ENCODE measurements at regions not wholly inside any gene's neighbourhood (a gene's known extent, or its start where the extent isn't known, plus 50 kb on each side); places are given as distances from the start of the nearest gene placed in this dataset.

DNA sequence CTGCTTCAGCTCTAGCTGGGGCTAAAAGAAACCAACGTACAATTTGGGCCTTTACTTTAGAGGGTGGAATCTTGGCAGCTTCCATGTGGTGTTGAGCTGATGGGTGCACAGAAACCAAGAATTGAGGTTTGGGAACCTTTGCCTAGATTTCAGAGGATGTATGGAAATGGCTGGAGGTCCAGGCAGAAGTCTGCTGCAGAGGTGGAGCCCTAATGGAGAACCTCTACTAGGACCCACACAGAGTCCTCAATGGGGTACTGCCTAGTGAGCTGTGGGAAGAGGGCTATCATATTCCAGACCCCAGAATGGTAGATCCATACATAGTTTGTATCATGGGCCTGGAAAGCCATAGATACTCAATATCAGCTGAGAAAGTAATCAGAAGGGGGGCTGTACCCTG lies 500.4 kb upstream of the ATP2B1 start:
- TF ChIP-seq, protein P1, sequence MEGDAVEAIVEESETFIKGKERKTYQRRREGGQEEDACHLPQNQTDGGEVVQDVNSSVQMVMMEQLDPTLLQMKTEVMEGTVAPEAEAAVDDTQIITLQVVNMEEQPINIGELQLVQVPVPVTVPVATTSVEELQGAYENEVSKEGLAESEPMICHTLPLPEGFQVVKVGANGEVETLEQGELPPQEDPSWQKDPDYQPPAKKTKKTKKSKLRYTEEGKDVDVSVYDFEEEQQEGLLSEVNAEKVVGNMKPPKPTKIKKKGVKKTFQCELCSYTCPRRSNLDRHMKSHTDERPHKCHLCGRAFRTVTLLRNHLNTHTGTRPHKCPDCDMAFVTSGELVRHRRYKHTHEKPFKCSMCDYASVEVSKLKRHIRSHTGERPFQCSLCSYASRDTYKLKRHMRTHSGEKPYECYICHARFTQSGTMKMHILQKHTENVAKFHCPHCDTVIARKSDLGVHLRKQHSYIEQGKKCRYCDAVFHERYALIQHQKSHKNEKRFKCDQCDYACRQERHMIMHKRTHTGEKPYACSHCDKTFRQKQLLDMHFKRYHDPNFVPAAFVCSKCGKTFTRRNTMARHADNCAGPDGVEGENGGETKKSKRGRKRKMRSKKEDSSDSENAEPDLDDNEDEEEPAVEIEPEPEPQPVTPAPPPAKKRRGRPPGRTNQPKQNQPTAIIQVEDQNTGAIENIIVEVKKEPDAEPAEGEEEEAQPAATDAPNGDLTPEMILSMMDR (IDR thresholded peaks at IDR 0.05), result no peak
- TF ChIP-seq POLR2A (IDR thresholded peaks at IDR 0.05), result no peak

Measured in heart left ventricle (tissue), 13 donors.